DND-41 (cell line): ENCODE measurements at regions not wholly inside any gene's neighbourhood (a gene's known extent, or its start where the extent isn't known, plus 50 kb on each side); places are given as distances from the start of the nearest gene placed in this dataset.

Experiments
- ATAC-seq: fragments of 200-7000 bp; cut with Tn5 transposase; 3 replicates; pipeline ENCODE4 v1.9.1; 2021; ENCODE audit warnings: low read depth; ENCODE audit not compliant: insufficient read depth
- DNase-seq: peaks from one replicate; pipeline ENCODE4 v3.0.0-alpha.2; 2020
- H2AFZ ChIP-seq: 2 replicates; pipeline ENCODE4 v1.6.0; 2012; ENCODE audit warnings: low read depth, low read length
- H3K27ac ChIP-seq: 2 replicates; pipeline ENCODE4 v1.5.1; 2012; ENCODE audit warnings: low read length, inconsistent platforms
- H3K27me3 ChIP-seq: fragments of 200-600 bp; sonication (generic); 2 replicates; pipeline ENCODE4 v1.6.0; 2012; ENCODE audit warnings: low read length, mild to moderate bottlenecking, inconsistent platforms; ENCODE audit not compliant: insufficient read depth, poor library complexity
- H3K36me3 ChIP-seq: 2 replicates; pipeline ENCODE4 v1.5.1; 2012; ENCODE audit warnings: low read length, inconsistent platforms; ENCODE audit not compliant: insufficient read depth
- H3K4me1 ChIP-seq: 2 replicates; pipeline ENCODE4 v1.5.1; 2012; ENCODE audit warnings: mild to moderate bottlenecking, low read length; ENCODE audit not compliant: insufficient read depth
- H3K4me2 ChIP-seq: 2 replicates; pipeline ENCODE4 v1.6.0; 2012; ENCODE audit warnings: mild to moderate bottlenecking, moderate library complexity, low read length, inconsistent platforms; ENCODE audit not compliant: insufficient read depth
- H3K4me3 ChIP-seq, 2 experiments: fragments of 200-600 bp in 1 of 2; shearing (Covaris generic) in 1 of 2; 2 replicates each; pipeline ENCODE4 v1.5.1; 2012 to 2016; ENCODE audit warnings: inconsistent platforms in 2 of 2, low read length in 2 of 2, mild to moderate bottlenecking in 2 of 2, low read depth in 1 of 2, moderate library complexity in 1 of 2
- H3K79me2 ChIP-seq: 2 replicates; pipeline ENCODE4 v1.6.0; 2012; ENCODE audit warnings: low read length, inconsistent platforms; ENCODE audit not compliant: insufficient read depth
- H3K9ac ChIP-seq: 2 replicates; pipeline ENCODE4 v1.6.0; 2012; ENCODE audit warnings: low read depth, mild to moderate bottlenecking, inconsistent platforms, low read length, moderate library complexity
- H3K9me3 ChIP-seq: 2 replicates; pipeline ENCODE4 v1.5.1; 2012; ENCODE audit warnings: low read length, moderate library complexity, mild to moderate bottlenecking, inconsistent platforms; ENCODE audit not compliant: insufficient read depth, severe bottlenecking
- H4K20me1 ChIP-seq: 2 replicates; pipeline ENCODE4 v1.6.0; 2012; ENCODE audit warnings: low read length; ENCODE audit not compliant: insufficient read depth
- CTCF ChIP-seq: IDR thresholded peaks from 2 replicates; pipeline ENCODE4 v1.5.1; 2012; ENCODE audit warnings: borderline replicate concordance, low read length, moderate library complexity, mild to moderate bottlenecking; ENCODE audit not compliant: poor library complexity, severe bottlenecking; ENCODE audit errors: extremely low read depth
- EZH2 ChIP-seq: IDR thresholded peaks from 3 replicates; pipeline ENCODE4 v1.6.1; 2012; ENCODE audit warnings: borderline replicate concordance, low read depth, mild to moderate bottlenecking, moderate library complexity, low read length, inconsistent platforms; ENCODE audit not compliant: severe bottlenecking

DNA sequence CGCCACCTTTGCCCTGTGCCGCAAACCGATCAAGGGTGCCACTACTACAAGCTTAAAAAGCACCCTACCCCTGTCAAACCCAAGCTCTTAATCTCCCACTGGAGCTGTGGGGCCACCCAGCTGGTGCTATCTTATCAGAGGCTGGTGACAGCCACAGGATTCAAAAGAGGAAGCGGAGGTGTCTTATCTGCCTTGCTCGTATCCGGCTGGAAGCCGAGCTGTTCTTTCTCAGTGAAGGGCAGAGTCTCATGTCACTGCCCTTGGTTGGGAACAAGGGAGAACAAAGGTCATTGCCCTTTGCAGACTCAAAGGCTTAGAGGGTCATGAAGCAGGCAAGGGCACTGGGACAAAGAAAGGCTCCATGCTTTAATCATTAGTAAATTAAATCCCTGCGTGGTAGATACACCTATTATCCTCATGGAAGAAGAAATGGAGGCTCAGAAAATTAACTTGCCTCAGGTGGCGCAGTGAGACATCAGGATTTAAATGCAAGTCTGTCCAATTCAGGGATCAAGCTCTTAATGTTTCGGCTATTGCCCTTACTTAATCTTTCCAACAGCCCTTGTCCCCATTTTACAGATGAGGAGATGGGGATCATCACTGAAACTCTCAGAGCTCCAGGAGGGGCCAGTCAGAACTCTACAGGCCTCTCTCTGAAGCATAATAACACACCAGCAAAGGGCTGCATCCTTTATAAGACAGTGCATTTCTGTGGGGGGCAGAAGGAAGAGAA lies 360.0 kb upstream of the PROK2 start:
- ATAC-seq (no peak), DNase-seq (no peak)
- Histone ChIP-seq H2AFZ (no peak overlapping the region), H3K79me2 (no peaks in the 10 kb centered on the region), H3K27me3 (no peaks in the 10 kb centered on the region), H4K20me1 (no peaks in the 10 kb centered on the region), H3K9me3 (no peaks in the 10 kb centered on the region), H3K27ac (no peak overlapping the region), H3K4me2 (no peak overlapping the region), H3K4me3 (no peak overlapping the region), H3K36me3 (no peaks in the 10 kb centered on the region), H3K9ac (no peak overlapping the region), H3K4me1 (no peaks in the 10 kb centered on the region)
- TF ChIP-seq CTCF = no peak
- TF ChIP-seq EZH2 = no peak

DNA sequence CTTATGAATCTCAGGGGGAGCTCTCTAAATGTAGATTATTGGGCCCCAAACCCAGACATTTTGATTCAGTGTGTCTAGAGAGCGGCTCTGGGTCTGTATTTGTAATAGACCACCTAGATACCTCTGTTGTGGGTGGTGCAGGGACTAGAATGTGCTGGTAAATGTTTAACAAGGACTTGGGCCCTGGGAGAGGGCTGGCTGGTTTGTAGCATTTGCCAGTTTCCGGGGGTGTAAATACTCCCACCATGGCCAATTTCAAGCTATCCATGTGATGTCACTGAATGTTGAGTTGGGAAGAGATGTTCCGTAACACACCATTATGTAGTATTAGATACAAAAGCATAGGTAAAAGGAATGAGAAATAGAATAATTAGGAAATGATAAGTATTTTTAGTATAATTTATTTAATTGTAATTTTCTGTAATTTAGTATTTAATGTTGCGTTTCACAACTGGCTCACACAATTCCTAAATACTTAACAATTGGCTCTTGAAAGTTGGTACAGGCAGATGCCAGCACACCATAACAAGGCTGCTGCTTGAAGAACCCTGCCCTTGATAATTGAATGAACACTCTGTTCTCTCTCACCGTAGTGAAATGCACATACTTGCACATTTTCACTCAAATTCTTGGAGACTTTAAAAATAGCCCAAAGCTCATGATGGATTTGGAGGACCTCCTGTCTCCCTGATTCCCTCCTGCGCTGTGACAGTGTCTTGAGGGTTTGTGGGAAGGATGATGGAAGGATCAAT lies 359.2 kb upstream of the PROK2 start:
- no peak overlapping the region for H3K9ac ChIP-seq
- H3K4me3 ChIP-seq = no peak overlapping the region
- no peak overlapping the region for H3K4me2 ChIP-seq
- H3K79me2 ChIP-seq = no peaks in the 10 kb centered on the region
- ATAC-seq = no peak
- H3K27me3 ChIP-seq = no peaks in the 10 kb centered on the region
- no peaks in the 10 kb centered on the region for H4K20me1 ChIP-seq
- H3K9me3 ChIP-seq = no peaks in the 10 kb centered on the region
- TF ChIP-seq CTCF = no peak
- no peak for TF ChIP-seq EZH2
- DNase-seq = no peak
- H2AFZ ChIP-seq = no peak overlapping the region
- H3K27ac ChIP-seq = no peak overlapping the region
- H3K4me1 ChIP-seq = no peaks in the 10 kb centered on the region
- no peaks in the 10 kb centered on the region for H3K36me3 ChIP-seq

GRCh38 chr3:72143322-72143721 lies 358.4 kb upstream of the PROK2 start:
- H3K4me2 ChIP-seq = no peak overlapping the region
- TF ChIP-seq EZH2 = no peak
- TF ChIP-seq CTCF = no peak
- ATAC-seq (no peak), DNase-seq (no peak)
- H3K36me3 ChIP-seq = no peaks in the 10 kb centered on the region
- no peak overlapping the region for H3K4me3 ChIP-seq
- H3K9me3 ChIP-seq = no peaks in the 10 kb centered on the region
- no peaks in the 10 kb centered on the region for H3K27me3 ChIP-seq
- no peak overlapping the region for H2AFZ ChIP-seq
- no peaks in the 10 kb centered on the region for H3K4me1 ChIP-seq
- no peak overlapping the region for H3K27ac ChIP-seq
- no peaks in the 10 kb centered on the region for H4K20me1 ChIP-seq
- H3K9ac ChIP-seq = no peak overlapping the region
- no peaks in the 10 kb centered on the region for H3K79me2 ChIP-seq
